Breast epithelium (tissue), 3 donors: ENCODE measurements at regions not wholly inside any gene's neighbourhood (a gene's known extent, or its start where the extent isn't known, plus 50 kb on each side); places are given as distances from the start of the nearest gene placed in this dataset.

ENCODE experiments used
- CTCF ChIP-seq, 3 donors: fragments of 450-650 bp; IDR thresholded peaks; one replicate each; pipeline ENCODE4 v1.5.1; 2016 to 2017; ENCODE audit warnings: antibody characterized with exemption in 3 of 3, mild to moderate bottlenecking in 3 of 3, moderate library complexity in 3 of 3
- POLR2AphosphoS5 ChIP-seq, 3 donors: sonication (generic); formaldehyde crosslinking; IDR thresholded peaks; one replicate each; pipeline ENCODE4 v1.6.1; 2017; ENCODE audit warnings: antibody characterized with exemption in 3 of 3

GRCh38 chr16:48864055-48864454, 254.1 kb upstream of the N4BP1 start:
- no peak for TF ChIP-seq CTCF (IDR thresholded peaks at IDR 0.05)
- no peak for TF ChIP-seq POLR2AphosphoS5 (IDR thresholded peaks at IDR 0.05)
